Activated CD8-positive, alpha-beta memory T cell treated with anti-CD3 and anti-CD28 coated beads for 1 hour (primary cell): ENCODE measurements at regions not wholly inside any gene's neighbourhood (a gene's known extent, or its start where the extent isn't known, plus 50 kb on each side); places are given as distances from the start of the nearest gene placed in this dataset.
"Not testable (repeated sequence)": the region's sequence is repeated elsewhere in the genome, so short reads cannot be mapped to it uniquely, and the experiment has no call there.

ENCODE experiments used
- DNase-seq, 2 donors: peaks; one replicate each; pipeline ENCODE4 v3.0.0-alpha.2; 2020; ENCODE audit warnings: low read depth in 1 of 2; ENCODE audit errors: extremely low read depth in 1 of 2

DNA sequence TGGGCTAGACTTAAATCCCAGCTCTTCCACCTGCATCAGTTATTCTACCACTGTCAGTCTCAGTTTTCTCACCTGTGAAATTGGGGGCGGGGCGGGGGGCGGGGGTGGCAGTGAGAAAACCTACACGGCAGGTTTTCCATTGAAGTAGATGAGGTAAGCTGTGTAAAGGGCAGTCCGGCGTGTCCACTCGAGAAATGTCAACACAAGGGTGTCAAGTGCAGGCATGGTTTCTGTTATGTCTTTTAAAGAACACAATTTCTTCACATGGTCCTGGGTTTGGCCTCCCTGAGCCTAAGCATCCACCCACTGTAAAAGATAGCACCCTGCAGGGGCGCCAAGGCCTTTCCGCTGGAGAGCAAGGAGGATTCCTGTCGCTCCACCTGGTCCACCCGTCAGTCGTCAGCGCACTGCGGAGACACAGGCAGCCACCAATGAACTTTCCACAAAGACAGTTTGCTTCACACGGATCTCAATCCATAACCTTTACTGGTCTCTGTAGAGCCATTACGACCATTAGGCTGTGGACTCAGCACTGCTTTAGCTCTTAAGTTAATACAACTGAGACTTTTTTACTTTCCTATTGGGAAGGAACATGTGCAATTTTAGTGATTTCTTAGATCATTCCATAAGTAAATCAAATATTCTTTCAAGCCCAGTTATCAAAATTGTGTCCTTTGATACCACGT is 99.5 kb upstream of the FOXB1 start:
- no peak for DNase-seq

DNA sequence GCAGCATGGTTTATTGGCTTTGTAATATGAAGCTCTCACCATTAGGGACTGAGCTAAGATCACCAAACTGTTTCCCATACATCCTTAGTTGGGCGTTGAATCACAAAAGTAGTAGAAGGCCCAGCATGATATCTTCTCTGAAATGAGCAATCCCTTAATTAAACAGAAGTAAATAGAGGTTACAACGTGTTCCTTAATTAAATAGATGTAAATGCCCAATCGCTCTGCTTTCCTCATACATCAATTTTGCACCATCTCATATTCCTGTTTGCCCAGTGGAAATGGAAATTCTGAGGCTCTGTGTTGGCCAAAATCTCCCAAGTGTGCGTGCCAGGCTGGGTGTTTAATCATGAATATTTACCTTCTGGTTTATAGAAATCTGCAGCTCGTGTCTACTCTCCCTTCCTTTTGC is 107.4 kb upstream of the FOXB1 start:
- DNase-seq, result no peak

DNA sequence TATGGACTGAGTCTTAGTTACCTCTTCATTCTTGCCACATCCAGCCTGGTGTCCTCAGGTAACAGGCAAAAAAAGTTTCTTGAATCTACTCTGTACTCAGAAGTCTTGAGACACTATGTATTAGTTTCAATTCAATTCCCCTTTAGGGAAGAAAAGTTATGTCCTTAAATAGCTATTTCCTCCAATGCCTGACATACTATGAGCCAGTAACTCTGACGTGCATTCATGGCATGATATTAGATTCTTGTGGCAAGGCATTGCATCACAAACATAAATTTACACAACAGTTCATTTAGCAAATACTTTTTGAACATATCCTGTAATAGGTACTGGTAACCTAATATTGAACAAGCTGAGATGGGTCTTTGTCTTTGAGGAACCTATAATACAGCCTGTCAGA is 109.3 kb upstream of the FOXB1 start:
- DNase-seq, result no peak

DNA sequence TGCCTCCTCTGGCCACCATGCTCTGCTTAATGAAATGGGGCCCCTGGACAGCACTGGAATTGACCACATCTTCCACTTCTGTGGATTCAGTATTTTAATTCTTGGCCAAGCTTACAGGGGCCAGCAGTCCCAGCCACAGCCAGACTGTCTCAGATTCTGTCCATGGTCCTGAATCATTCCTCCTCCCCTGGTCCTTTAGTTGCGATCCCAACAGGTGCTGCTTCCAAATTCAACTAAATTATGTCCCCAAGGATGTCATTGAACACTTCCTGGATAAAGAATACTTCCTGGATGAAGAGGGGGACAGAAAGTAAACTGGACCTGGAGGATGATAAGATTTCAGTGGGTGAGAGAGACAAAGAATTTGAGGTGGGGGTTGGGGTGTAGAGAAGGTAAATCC is 111.1 kb upstream of the FOXB1 start:
- DNase-seq, result no peak

DNA sequence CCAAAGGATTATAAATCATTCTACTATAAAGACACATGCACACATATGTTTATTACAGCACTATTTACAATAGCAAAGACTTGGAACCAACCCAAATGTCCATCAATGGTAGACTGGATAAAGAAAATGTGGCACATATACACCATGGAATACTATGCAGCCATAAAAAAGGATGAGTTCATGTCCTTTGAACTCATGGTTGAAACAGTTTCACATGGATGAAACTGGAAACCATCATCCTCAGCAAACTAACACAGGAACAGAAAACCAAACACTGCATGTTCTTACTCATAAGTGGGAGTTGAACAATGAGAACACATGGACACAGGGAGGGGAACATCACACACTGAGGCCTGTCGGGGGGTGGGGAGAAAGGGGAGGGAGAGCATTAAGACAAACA is 116.2 kb upstream of the FOXB1 start:
- not testable (repeated sequence) for DNase-seq

DNA sequence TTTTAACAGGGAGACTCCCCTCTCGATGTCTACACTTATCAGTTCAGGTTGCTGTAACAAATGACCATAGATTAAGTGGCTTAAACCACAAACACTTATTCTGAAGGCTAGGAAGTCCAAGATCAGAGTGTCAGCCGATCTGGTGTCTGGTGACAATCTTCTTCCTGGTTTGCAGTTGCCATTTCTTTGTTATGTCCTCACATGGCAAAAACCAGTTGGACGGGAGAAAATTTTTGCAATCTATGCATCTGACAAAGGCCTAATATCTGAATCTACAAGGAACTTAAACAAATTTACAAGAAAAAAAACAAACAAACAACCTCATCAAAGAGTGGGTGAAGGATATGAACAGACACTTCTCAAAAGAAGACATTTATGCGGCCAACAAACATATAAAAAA is 116.9 kb upstream of the FOXB1 start:
- DNase-seq, result no peak

DNA sequence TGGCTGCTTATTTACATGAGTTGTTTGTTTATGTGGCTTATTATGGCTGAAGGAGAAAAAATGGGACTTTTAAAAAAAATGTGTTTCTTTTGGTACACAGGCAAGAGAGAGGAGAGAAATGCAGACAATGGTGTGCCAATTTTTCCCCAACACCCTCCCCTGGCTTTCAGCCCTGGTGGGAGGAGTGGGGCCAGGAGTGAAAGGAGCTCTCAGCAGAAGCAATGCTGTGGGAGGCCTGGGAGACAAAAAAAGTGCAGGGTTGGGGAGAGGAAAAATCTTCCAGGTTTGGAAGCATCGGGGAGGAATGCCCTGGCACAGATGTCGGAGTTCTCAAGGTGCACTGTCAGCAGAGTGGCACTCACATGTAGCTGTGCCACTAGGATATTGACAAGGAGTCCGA is 117.7 kb upstream of the FOXB1 start:
- DNase-seq, result no peak

DNA sequence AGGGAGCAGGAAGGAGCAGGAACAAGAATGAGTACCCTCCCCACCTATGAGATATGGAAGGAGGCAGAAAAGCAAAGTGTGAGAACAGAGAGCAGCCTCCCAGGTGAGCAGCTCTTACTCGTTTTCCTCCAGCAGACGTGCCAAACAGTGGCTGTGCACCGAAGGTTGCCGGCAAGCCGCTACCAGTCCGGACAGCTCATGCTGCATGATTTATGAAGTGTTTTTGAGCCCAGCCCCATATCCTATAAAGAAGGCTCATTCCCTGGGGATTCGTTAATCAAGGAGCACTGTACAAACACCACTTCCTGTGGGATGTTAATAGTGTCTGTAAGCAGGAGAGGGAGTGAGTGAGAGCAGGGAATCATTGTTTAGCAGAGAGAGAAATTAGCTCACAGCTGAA is 118.3 kb upstream of the FOXB1 start:
- no peak for DNase-seq

DNA sequence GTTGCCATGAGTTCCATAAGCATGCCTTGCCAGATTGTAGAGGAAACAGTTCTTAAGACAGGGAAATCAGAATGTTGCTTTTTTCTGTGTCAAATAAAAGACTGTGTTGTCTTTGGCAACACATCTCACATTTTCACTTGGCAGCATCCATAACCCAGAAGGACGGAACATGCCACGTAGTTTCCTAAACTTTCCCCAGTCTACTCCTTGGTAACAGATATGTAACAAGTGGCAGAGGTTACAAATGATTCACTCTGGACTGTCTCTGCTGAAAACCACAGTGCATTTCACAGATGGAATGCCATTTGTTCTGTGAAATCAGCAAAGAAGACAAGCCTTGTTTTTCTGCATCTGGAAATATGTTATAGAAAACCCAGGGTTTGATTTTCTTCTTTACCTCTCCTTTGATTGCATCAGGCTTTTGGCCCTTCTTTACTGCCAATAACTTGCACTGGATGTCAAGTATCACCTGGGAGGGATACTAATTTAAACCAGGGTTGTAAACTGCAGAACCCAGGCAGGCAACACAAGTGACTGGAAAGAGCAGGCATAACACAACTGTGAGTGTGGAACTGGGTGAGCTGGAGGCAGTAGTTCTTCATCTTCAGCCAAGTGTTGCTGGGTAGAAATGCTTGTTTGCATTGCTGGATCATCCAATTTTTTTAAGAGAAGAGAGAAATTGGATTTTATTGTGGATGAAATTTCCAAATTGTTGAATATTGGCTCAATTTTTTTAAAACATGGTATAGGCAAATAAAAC is 124.4 kb upstream of the FOXB1 start:
- no peak for DNase-seq

DNA sequence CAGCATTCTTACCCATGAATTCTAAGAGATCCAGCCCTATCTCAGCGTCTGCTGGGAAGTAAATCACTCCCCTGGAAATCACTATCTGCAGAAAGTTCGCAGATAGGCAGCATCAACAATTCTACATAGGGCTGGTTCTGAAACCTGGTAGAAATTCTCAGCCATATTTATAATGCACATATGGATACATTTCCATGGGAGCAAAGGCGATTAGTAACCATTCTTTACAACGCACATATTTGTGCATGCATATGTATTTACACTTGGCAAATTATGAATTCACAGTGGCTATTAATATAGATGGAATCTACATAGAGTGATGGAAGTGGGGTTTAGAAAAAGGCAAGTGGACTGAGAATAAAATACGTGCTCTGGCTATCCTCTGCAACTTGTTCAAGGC is 128.0 kb upstream of the FOXB1 start:
- DNase-seq, result no peak

DNA sequence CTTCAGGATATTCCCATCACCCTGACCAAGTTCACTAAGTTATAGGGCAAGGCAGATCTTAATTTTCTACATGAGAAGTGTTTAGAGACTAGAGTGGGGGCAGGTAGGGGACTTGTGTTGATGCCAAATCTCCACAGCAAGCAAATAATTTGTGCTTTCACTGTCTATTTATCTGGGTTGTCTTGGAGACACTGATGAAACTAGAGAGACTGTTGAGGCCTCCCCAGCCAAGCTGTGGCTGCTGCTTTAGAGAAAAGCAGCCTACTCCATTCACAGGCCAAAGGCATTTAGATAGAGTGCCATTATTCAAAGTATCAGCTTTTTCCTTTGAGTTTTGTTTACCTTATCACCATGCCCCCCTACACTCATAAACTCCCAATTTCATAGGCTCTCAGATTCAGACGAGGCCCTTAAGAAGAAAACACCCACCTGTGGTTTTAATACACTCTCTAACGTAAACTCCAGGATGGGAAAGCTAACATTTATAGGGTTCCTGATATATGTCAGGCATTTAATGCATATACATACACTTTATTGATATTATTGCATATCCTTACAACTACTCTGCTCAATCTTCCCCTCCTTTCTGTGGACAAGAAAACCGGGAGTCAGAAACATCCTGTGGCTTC is 130.4 kb upstream of the FOXB1 start:
- no peak for DNase-seq

DNA sequence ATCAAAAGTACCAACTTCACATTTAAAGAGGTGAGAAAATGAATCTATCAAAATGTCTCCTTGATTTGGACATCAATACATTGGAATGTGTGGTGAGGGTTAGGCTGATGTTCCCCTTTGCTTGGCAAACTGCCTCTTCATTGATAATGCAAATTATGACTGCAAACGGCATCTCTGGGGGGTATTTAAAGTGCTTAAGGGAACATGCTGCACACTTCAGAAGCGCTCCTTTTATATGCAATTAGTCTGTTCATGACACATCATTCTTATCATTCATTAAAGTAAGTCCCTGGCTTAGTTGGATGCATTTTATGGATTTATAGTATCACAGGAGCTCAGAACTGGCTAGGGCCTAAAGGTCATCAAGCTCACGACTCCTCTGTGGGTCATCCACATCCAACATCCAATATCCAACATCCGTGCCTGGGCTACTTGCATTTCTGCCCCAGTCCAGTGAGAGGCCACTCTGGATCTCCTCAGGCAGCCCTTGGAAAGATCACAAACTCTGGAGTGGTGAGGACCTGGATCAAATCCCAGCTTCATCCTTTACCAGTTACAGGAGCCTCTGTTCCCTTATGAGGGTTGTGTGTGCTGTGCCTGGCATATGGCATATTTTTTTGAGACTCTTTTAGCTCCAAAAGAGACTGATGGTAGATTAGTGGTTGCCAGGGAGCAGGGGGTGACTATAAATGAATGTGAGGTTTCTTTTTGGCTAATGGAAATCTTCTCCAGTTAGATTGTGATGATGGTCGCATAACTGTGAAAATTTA is 136.8 kb upstream of the FOXB1 start:
- no peak for DNase-seq

DNA sequence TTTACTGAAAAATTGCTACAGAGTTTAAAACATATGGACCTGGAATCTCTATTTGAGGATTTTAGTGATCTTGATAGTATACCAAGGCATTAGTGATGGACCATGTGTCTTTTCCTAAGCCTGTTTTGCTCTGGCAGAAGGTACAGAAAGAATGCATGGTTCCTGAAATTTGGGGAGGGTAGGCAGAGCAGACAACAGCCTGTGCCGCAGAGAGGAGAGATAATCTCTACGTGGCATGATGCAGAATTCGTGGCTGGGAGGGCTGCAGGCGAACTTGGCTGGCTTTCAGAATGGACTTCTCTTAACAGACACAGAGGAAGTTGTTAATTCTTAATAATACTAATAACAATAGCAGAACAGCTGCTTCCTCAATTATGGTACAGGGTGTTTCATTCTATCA is 137.5 kb upstream of the FOXB1 start:
- DNase-seq, result no peak

DNA sequence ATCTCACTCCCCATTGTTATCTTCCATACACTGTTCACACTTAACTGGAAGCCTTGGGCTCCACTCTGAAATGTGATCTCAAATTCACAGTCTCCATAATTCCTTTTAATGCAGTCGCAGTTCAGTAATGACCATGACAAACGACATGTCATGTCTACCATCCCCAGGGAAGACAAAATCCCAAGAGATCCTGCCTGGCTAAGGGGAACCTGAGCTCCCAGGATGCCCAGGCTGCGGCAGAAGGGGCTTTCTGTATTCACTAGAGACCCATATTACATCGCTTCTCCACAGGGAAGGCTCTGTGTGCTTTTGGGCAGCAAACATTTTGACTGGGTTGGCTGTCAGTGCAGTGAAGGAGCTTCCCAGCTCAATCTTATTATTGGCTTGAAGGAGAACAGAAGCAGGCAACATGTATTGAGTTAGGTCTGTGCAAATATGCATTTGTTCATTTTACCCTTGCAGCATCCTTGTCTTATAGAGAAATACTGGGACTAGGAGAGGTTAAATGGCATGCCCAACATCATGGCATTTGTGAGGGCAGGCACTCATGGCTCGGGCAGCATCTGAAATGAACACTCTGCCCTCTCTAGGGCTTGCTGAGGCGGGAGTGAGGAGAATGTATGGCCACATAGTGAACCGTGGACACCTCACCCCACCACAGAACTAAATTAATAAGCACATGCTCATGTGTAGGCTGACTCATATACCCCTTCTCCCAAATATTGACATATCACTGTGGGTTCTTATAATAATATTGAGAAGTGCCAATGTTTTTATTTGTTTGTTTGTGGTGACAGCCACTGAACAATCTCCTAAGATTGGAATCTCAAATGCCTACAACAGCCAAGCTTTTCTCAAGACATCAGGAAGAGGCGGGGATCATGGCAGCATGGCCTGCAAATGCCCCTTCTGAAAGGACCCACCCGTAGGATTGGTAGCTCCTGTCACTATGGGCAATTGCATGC is 141.6 kb upstream of the FOXB1 start:
- no peak for DNase-seq

DNA sequence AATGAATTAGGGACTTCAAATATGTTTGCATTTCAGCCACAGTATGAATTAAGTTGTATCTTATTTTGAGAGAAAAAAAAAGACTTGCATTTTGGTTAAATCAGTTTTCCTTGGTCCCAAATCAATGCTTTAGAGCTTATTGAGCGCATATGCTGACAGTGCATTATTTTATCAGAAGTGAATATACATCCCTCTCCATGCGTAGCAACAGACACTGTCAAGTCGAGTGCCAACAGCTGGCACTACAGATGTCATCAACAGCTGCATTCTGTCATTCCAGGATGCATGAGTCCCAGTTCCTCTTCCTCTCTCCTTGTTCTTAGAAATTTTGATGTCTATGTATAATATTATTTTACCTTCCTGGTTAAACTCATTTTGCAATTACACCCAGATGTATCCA is 156.1 kb upstream of the FOXB1 start:
- DNase-seq, result no peak

DNA sequence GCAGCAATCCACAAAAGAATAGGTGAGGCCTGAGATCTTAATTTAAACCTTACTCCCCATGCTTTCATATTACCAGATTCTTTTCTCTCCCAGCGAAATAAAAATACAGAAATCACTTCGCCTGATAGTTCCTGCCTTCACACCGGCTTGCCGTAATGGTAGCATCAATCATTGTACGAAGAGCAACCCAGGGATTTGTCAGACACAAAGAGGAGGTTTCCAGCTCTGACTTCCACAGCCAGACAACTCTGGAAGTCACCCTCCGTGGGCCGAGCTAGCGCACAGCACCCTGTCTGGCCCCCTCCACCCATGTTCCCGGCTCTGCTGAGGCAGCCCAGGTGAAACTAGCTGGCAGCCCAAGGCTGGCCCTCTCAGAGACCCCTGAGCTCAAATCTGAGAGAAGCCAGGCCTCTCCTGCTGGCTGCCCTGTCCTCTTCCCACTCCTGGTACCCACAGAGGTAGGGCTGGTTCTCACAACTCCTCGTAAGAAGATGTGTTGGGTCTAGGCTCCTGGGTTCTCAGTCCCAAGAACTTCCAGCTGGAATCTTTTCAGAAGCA is 156.9 kb upstream of the BNIP2 start:
- DNase-seq, result no peak

DNA sequence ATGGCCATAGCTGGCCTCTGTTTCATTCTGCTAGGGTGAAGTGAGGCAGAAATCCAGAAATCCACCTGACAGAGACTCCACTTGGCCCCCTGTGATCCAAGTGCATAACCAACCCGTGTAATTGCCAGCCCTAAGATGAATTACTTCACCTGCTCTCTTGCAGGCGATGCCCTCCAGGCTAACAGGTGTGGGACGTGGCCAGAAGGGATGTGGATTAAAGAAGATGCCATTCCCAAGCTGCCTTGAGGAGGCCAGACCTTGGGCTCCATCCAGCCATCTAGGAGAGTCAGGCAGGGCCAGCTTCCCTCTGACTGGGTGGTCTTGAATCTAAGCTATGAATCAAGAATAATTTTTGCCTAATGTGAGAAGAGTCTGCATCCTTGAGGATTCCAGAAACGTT is 154.5 kb upstream of the BNIP2 start:
- no peak for DNase-seq

DNA sequence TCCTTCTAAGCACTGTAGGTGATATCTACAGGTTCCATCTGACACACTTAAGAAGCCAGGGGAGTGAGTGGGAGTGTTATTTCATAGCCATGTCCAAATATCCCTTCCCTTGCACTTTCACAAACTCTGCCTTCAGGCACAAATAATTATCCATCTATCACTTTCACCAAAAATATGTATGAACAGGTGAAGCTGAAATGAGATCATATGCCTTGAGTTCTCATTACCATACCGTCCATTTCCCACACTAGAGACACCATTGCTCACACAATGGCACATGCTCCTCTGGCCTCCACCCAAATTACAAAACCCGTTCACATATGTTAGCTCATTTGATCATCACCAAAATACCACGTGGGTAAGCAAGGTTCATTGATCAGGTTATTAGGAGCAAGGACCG is 151.9 kb upstream of the BNIP2 start:
- DNase-seq, result no peak

DNA sequence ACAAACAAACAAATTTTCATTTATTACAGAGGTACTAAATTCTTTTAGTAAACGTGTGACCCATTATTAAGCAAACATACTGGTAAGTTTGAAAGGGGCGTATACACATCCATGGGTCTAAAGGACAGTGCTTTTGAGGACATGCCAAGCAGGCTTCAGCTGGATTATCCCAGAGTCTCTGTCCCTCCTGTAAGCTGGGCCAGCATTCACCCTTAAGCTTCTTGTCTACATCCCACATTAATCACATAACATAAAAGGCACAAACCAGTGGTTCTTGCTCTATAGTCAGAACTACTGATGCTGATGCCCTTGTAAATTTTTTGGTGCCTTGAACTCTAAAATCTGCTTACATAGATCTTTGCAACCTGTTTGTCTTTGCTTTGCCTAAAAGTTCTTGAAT is 150.8 kb upstream of the BNIP2 start:
- DNase-seq, result no peak

DNA sequence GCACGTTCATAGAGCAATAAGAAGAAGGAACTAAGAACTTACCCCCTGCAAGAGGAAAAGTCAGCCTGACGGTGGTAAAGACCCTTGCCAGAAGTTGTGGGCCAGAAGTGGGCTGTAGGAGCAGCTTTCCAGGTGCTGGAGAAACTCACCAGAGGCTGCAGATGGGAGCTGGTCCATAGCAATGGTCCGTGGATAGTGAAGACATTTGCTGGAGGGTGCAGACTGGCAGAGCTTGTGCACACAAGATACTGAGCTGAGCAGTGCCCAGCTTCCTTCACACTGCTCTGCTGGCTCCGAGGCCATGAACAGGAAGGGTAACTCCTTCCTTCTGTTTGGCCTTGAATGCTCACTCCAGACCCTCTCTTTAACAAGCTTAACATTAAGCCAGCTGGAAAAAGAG is 149.8 kb upstream of the BNIP2 start:
- no peak for DNase-seq
